ENCODE measurements at regions not wholly inside any gene's neighbourhood (a gene's known extent, or its start where the extent isn't known, plus 50 kb on each side); places are given as distances from the start of the nearest gene placed in this dataset.

- H3K4me3 ChIP-seq (ENCODE audit: low read length), result no peak overlapping the region
- no peak for TF ChIP-seq CTCF (IDR thresholded peaks at IDR 0.05; ENCODE audit: insufficient read depth, low read depth, low read length, missing control alignments)
- peak; percentile 15 for DNase-seq (ENCODE audit: low read depth)
These were observed 418.6 kb upstream of the NPVF start for GRCh38 chr7:25646726-25647413.

DNA sequence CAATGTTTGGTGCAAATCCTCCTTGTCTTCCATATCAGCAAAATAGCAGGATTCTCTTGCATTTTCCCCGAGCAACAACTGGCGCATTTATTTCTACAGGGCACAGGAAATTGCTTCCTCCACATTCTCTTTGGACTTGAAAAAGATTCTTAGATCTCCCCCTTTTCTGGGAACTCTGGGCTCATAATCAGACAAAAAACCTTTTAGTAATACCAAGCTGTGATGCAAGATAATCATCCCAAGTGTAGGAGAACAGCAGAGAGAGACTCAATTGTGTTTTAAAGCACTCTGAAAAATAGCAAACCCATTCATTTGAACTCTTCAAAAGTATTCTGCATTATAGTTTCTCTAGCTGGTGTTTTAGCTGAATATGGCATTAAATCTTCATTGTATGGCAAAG is 419.6 kb upstream of the NPVF start:
- no peak overlapping the region for H3K4me3 ChIP-seq (ENCODE audit: low read length)
- TF ChIP-seq CTCF (IDR thresholded peaks at IDR 0.05; ENCODE audit: insufficient read depth, low read depth, low read length, missing control alignments), result no peak
- no peak for DNase-seq (ENCODE audit: low read depth)

GRCh38 chr7:25652366-25652765 is 424.1 kb upstream of the NPVF start:
- no peak overlapping the region for H3K4me3 ChIP-seq (ENCODE audit: low read length)
- no peak for DNase-seq (ENCODE audit: low read depth)
- TF ChIP-seq CTCF (IDR thresholded peaks at IDR 0.05; ENCODE audit: insufficient read depth, low read depth, low read length, missing control alignments), result no peak

GRCh38 chr7:25653384-25653783 is 425.1 kb upstream of the NPVF start:
- TF ChIP-seq CTCF (IDR thresholded peaks at IDR 0.05; ENCODE audit: insufficient read depth, low read depth, low read length, missing control alignments), result no peak
- no peak for DNase-seq (ENCODE audit: low read depth)
- no peak overlapping the region for H3K4me3 ChIP-seq (ENCODE audit: low read length)

- no peak for TF ChIP-seq CTCF (IDR thresholded peaks at IDR 0.05; ENCODE audit: insufficient read depth, low read depth, low read length, missing control alignments)
- no peak for DNase-seq (ENCODE audit: low read depth)
- H3K4me3 ChIP-seq (ENCODE audit: low read length), result no peak overlapping the region
These were observed 427.8 kb upstream of the NPVF start for GRCh38 chr7:25656071-25656470.

DNA sequence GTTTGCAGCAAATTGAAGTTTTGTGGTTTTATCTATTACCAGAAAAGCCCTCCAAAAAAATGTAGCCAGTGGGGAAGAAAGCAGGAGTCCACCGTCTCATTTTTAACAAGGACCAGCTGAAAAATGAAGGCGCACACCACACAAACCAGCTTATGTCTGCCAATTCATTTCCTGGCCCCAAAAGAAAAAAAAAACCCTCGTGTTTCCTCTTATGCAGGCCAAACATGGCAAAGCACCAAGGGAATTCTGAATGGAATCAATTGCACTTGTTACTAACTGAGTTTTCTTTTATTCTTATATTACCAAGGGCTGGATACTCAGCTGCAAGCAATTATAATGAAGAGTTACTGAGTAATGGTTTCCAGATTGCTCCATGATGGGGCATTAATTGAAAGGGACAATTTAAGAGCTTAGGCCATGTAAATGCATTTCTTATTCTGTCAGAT is 428.3 kb upstream of the NPVF start:
- no peak overlapping the region for H3K4me3 ChIP-seq (ENCODE audit: low read length)
- no peak for DNase-seq (ENCODE audit: low read depth)
- no peak for TF ChIP-seq CTCF (IDR thresholded peaks at IDR 0.05; ENCODE audit: insufficient read depth, low read depth, low read length, missing control alignments)

- no peak for DNase-seq (ENCODE audit: low read depth)
- no peak overlapping the region for H3K4me3 ChIP-seq (ENCODE audit: low read length)
- no peak for TF ChIP-seq CTCF (IDR thresholded peaks at IDR 0.05; ENCODE audit: insufficient read depth, low read depth, low read length, missing control alignments)
These were observed 430.1 kb upstream of the NPVF start for GRCh38 chr7:25658375-25658774.
